PFSK-1 (cell line): ENCODE measurements at regions not wholly inside any gene's neighbourhood (a gene's known extent, or its start where the extent isn't known, plus 50 kb on each side); places are given as distances from the start of the nearest gene placed in this dataset.

Source experiments
- FOXP2 ChIP-seq: optimal IDR thresholded peaks from 2 replicates; pipeline ENCODE3; 2011; ENCODE audit warnings: borderline replicate concordance, control low read depth, inconsistent platforms; ENCODE audit not compliant: insufficient read depth; ENCODE audit errors: extremely low read length, extremely low read depth
- POLR2AphosphoS5 ChIP-seq: IDR thresholded peaks from 2 replicates; pipeline ENCODE4 v1.6.1; 2012; ENCODE audit warnings: low read depth, mild to moderate bottlenecking, control low read depth, low read length, moderate library complexity
- SIN3A ChIP-seq: IDR thresholded peaks from 2 replicates; pipeline ENCODE4 v1.6.1; 2012; ENCODE audit warnings: mild to moderate bottlenecking, low read length, moderate library complexity, borderline replicate concordance; ENCODE audit not compliant: insufficient read depth
- TAF1 ChIP-seq: IDR thresholded peaks from 2 replicates; pipeline ENCODE4 v1.6.1; 2012; ENCODE audit warnings: low read length, control low read depth, borderline replicate concordance; ENCODE audit not compliant: insufficient read depth
- TF ChIP-seq, protein P1 (sequence below), 2 experiments: IDR thresholded peaks; 2 replicates each; pipeline versions ENCODE4 v1.6.1 to v1.8.0; 2011 to 2012; ENCODE audit warnings: low read depth in 2 of 2, low read length in 2 of 2, control low read depth in 1 of 2, inconsistent platforms in 1 of 2, mild to moderate bottlenecking in 1 of 2, moderate library complexity in 1 of 2; ENCODE audit not compliant: insufficient read depth in 1 of 2

DNA sequence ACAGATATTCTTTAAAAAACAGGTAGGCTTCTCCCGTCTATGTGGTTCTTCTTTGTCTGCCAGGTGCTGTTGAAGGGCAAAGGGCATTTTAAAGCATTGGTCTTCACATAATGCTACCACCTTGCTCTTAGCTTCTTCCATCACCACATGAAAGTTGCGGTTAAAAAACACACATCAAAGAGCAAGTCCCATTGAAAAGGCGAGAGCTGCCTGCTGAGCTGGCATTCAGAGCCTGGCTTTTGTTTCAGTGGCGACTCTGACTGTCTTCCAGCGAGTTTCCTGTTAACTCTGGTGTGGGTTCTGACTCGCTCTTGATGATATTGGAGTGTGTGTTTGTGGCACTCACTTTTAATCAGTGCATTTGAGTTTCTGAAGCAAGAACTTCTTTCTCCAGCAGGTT lies 624.9 kb upstream of the FANCL start:
- TF ChIP-seq TAF1 (no peak), SIN3A (no peak), POLR2AphosphoS5 (no peak), FOXP2 (no peak)
- TF ChIP-seq, protein P1, sequence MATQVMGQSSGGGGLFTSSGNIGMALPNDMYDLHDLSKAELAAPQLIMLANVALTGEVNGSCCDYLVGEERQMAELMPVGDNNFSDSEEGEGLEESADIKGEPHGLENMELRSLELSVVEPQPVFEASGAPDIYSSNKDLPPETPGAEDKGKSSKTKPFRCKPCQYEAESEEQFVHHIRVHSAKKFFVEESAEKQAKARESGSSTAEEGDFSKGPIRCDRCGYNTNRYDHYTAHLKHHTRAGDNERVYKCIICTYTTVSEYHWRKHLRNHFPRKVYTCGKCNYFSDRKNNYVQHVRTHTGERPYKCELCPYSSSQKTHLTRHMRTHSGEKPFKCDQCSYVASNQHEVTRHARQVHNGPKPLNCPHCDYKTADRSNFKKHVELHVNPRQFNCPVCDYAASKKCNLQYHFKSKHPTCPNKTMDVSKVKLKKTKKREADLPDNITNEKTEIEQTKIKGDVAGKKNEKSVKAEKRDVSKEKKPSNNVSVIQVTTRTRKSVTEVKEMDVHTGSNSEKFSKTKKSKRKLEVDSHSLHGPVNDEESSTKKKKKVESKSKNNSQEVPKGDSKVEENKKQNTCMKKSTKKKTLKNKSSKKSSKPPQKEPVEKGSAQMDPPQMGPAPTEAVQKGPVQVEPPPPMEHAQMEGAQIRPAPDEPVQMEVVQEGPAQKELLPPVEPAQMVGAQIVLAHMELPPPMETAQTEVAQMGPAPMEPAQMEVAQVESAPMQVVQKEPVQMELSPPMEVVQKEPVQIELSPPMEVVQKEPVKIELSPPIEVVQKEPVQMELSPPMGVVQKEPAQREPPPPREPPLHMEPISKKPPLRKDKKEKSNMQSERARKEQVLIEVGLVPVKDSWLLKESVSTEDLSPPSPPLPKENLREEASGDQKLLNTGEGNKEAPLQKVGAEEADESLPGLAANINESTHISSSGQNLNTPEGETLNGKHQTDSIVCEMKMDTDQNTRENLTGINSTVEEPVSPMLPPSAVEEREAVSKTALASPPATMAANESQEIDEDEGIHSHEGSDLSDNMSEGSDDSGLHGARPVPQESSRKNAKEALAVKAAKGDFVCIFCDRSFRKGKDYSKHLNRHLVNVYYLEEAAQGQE (IDR thresholded peaks at IDR 0.05; ENCODE audit: insufficient read depth in 1 of 2, low read depth in 2 of 2, low read length in 2 of 2): no peak

DNA sequence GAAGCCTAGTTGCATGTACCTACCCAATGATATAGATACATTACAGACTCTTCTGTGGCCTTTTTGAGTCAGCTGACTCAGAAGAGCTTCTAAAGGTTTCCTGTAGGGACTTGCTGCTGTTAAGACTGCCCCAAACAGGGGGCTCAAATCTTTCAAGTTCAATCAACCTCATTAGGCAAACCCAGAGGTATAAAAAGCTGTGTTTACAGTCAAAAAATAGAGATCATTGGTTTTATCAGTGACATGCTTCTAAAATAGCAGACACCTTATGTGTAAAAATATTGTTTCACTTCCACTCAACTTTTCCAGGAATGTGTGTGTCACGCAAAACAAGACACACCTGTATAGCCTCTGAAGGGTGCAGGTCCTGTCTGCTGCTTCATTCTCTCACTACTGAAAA lies 624.3 kb upstream of the FANCL start:
- no peak for TF ChIP-seq SIN3A
- TF ChIP-seq FOXP2: no peak
- TF ChIP-seq, protein P1 (IDR thresholded peaks at IDR 0.05; ENCODE audit: insufficient read depth in 1 of 2, low read depth in 2 of 2, low read length in 2 of 2): no peak
- TF ChIP-seq TAF1: no peak
- TF ChIP-seq POLR2AphosphoS5: no peak

DNA sequence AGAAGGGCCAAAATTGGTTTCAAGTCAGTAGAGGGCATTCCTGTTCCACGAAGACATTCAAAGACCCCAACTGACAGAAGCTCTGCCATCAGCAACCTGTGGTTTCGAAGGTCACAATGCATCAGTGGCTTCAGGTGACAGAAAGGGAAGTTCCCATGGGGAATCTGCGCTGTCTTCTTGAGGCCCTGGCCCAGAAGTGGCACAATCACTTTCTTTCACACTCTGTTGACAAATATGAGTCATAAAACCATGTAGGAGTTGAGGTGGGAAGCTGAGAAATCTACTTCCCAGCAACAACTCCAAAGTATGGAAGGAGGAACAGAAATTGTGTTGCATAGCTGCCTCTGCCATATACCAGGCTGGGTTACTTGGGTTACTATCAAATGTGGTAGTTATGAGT lies 621.1 kb upstream of the FANCL start:
- TF ChIP-seq, protein P1 (IDR thresholded peaks at IDR 0.05; ENCODE audit: insufficient read depth in 1 of 2, low read depth in 2 of 2, low read length in 2 of 2): no peak
- no peak for TF ChIP-seq TAF1
- TF ChIP-seq FOXP2: no peak
- no peak for TF ChIP-seq POLR2AphosphoS5
- TF ChIP-seq SIN3A: no peak

DNA sequence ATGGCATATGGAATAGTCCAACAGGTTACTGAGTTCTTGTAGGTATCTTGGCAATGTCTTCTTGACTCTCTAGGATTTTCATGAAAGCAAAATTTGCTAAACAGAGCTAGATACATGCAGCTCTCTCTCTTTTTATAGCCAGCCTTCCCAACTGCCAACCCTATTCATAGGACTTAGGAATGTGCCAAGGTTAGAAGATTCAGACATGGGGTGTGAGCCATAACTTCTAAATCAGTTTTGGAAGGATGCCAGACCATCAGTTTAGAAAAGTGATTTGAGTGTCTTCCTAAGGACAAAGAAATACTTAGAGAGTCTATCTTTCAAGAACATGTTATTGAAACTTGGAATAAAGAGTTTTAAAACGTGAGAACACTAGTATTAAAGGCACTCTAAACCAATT lies 619.5 kb upstream of the FANCL start:
- TF ChIP-seq, protein P1 (IDR thresholded peaks at IDR 0.05; ENCODE audit: insufficient read depth in 1 of 2, low read depth in 2 of 2, low read length in 2 of 2): no peak
- TF ChIP-seq POLR2AphosphoS5 (no peak), TAF1 (no peak), SIN3A (no peak), FOXP2 (no peak)

DNA sequence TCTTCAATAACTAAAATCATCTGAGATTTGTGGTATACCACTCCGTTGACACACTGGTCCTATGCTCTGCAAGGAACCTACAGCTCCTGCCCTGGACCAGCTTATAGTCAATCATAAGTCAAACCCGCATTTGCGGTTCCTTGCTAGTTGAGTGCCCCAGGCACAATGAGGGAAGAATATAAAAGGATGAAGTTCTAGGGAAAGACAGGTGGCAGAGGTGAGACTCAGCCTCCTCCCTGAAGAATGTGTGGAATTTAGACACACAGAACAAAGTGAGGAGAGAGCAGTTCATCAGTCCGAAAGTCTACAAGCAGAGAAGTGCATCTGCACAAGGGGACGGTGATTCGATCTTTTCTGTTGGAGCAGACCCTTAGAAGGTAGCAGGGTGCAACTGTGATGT lies 615.0 kb upstream of the FANCL start:
- no peak for TF ChIP-seq FOXP2
- TF ChIP-seq TAF1: no peak
- TF ChIP-seq POLR2AphosphoS5: no peak
- TF ChIP-seq SIN3A: no peak
- TF ChIP-seq, protein P1 (IDR thresholded peaks at IDR 0.05; ENCODE audit: insufficient read depth in 1 of 2, low read depth in 2 of 2, low read length in 2 of 2): no peak
